HL-60/S4 (cell line): ENCODE measurements at regions not wholly inside any gene's neighbourhood (a gene's known extent, or its start where the extent isn't known, plus 50 kb on each side); places are given as distances from the start of the nearest gene placed in this dataset.

Experiments used
- in situ Hi-C: fragments of 300-500 bp; cut with MboI; formaldehyde crosslinking; loops from 2 replicates; pipeline ENCODE4 v1.14.3; 2022; ENCODE audit warnings: low sequenced_read_pairs

DNA sequence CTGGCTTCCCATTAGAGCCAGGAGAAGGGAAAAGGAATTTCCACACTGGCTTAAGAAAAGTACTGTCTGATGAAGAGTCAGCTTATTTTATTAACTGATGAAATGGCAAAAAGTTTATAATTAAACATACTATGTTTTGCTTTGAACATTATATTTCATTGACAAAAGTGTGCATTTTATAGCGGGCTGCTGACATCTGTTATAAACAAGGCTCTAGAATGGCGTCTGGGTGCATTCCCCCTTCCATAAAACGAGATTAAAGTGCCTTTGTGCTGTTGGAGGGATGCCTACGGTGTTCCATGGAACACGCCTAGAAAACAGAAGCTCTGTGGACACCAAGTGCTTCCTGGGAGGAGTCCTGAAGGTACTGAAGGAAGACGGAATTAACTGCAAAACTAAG lies 220.2 kb downstream of the SNX10 start:
- in situ Hi-C loops: loop anchor here (25.0 kb wide), 1 partner anchor 600 kb away; no protein-coding TSS in a partner anchor

DNA sequence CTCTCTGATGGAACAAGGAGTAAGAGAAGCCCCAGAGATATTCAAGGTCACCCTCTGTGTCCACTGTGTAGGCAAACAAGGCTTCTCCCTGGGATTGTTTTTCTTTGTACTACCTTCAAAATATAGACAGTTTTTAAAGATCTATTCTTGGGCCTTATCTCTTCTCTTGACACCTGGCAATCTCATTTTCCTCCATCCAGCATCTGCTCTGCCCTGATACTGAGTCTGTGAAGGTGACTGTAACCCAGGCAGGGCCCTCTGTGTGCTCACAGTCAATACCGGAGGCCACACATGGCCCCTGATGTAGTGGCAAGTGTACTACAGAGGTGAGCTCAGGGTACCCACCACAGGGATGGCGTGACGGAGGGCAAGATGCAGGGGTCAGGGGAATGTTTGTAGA lies 221.1 kb downstream of the SNX10 start:
- in situ Hi-C loops: loop anchor here (25.0 kb wide), 1 partner anchor 600 kb away; no protein-coding TSS in a partner anchor

DNA sequence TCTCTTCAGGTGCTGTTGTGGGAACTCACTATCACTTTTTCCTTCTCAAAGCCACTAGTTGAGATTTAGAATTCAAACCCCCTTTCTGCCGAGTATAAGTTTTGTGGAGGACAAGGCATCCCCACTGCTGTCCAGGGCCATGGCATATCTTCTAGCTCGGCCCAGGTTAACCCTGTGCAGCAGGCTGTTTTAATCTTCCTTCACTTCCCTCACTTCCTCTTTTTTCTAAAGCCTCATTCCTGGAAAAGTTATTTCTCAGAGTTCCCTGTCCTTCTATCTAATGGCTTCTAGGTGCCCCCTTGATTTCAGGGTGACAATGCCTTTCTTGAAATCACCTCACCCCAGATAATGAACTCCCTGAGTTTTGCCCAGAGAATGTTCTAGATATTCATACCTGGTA lies 222.3 kb downstream of the SNX10 start:
- in situ Hi-C loops: loop anchor here (25.0 kb wide), 1 partner anchor 602 kb away; no protein-coding TSS in a partner anchor

DNA sequence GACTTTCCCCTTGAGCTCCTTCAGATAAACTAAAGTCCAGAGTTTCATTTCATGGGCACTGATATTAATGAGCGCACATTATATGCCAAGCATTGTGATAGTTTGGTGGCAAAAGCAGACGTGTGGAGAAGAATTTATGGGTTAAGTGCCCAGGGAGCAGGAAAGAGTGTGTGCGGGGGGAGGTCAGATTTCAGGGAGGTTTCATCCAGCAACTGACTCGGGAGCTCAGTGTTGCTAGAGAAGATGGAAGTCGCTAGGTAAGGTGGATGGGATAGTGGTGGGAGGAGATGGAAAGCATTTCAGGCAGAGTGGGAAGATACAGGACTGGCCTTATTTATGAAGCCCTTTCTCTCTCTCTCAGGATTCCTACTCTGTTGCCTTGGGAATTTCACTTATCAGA lies 223.0 kb downstream of the SNX10 start:
- in situ Hi-C loops: loop anchor here (25.0 kb wide), 1 partner anchor 602 kb away; no protein-coding TSS in a partner anchor

DNA sequence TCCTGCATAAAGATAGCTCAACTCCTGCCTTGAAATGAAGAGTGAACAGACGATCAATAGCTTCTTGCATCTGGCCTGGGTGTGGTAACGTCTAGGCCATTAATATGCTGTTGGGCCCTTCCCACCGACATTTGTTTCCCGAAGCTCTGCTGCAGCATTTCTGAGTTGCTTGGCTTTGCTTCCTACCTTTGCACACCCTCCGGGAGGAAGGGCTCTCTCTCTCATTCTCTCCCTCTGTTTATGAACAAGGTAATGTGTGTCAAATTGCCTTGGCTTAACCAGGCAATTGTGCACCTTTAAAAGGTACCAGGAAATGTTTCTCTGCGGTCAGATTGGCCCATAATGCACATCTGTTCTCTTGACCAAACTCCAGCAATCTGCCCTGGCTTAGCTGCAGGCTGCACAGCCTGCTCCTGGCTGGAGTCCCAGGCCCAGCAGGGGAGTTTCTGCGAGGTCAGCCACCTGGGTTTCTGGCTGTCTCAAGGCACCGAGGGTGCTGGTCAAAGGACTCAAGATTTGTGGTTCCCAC lies 223.7 kb downstream of the SNX10 start:
- in situ Hi-C loops: loop anchor here (25.0 kb wide), 1 partner anchor 603 kb away; no protein-coding TSS in a partner anchor

DNA sequence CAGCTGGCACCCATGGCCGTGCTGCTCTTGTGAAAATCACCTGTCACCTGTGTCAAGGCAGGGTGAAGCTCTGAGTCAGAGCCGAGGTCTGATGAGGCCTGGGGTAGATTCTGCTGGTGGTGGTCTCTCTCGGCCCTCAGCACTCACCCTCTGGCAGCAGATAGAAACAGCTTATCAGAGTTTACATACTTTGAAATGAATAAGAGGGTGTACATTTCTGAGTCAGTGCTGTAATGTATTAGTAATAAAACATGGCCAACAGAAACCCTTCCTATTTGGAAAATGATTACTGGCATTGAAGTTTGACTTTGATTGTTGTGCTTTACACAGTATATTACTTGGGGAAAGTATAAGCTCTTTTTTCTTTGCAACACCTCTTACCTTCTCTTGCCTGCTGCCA lies 228.8 kb downstream of the SNX10 start:
- in situ Hi-C loops: loop anchor here (25.0 kb wide), 1 partner anchor 608 kb away; no protein-coding TSS in a partner anchor

DNA sequence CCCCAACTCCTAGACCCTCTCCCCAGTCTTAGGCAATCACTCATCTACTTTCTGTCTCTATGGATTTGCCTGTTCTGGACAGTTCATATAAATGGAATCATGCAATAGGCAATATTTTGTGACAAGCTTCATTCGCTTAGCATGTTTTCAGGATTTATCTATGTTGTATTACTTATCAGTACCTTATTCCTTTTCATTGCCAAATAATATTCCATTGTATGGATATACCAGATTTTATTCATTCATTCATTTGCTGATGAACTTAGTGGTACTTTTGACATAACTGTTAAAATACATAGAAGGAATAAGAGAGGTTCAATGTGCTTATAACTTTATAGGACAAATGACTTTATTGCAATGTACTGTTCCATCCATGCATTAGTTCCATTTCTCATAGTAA lies 231.0 kb downstream of the SNX10 start:
- in situ Hi-C loops: loop anchor here (25.0 kb wide), 1 partner anchor 610 kb away; no protein-coding TSS in a partner anchor

DNA sequence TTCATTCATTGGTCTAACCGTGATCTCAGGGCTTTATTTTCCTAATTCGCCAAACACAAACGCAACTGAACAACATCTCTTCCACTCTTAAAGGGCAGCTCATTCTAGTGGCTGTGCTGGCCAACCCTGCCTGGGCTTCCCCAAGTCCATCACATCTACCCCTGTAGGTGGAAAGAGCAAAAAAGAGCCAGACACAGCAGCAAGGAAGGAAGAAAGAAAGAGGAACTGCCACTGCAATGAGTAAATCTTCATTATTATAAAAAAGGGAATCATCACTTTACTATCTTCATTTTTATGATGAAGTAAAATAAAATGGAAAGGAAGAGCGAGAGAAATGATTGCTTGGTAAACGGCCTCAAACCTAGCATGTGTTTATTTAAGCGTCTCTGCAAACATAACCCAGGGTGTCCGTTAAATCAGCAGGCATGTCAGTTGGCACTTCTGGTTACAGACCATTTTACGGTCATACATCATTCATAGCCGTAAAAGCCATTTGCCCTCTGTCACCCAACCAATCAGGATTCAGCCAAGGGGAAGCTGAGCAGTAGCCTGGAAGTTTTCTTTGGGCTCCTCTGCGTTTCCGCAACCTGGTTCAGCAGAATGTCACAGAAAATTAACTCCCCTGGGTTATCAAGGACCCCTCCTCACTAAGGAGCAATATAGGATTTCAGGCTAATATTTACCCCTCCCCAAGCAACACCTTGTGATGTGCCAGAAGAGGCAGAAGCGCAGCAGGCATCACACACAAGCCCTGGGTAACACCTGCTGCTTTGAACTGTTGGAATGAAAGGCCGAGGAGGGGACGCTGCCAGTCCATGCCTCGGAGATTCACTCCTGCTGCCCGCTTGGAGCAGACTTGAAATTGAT lies 234.0 kb downstream of the SNX10 start:
- in situ Hi-C loops: no loop called here

DNA sequence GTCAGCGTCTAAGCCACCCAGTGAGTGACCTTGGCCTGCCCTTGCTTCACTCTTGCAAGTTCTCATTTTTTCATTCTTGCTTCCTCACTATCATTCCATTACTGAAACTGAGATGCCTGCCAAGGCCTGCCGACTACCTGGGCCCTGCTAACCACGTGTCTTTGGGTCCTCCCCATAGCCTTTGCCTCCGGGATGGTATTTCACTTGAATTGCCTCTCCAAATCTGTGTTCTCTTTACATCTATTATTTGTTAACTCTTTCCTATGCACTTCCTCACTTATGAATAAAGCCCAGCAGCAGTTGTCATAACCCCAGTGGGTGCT lies 234.6 kb downstream of the SNX10 start:
- in situ Hi-C loops: no loop called here

DNA sequence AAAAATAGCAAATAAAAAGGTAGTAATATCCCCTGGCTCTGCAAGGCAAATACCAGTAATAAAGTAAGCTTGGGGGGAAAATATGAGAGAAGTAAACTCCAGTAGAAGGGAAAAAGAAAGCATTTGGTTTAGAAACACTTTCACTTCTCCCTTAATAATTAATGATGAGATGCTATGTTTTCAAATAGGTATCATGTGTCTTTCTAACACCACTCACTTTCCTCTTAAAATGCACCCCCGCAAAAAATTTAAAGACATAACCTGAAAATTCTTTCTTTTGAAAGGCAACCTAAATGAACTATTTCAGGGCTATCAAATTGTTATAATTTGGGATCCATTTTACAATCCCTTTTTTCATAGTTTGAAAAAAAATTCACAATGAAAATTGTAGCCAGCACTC lies 240.3 kb downstream of the SNX10 start:
- in situ Hi-C loops: no loop called here

DNA sequence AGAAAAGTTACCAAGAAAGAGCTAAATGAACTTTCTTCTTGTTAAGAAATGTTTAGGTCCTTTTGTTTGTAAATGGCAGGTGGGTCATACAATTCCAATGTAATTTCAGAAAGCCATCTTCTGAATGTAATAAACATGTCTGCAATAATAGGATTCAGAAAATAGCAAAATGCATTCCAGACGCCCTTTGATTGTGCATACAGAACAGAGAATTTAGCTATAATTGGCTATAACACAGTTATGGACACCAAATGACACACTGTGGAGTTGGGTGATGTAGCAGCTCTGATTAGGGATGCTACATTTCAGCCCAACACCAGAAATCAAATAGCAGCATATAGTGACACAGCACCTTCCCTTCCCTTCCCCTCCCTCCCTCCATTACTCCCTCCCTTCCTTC lies 240.8 kb downstream of the SNX10 start:
- in situ Hi-C loops: no loop called here

DNA sequence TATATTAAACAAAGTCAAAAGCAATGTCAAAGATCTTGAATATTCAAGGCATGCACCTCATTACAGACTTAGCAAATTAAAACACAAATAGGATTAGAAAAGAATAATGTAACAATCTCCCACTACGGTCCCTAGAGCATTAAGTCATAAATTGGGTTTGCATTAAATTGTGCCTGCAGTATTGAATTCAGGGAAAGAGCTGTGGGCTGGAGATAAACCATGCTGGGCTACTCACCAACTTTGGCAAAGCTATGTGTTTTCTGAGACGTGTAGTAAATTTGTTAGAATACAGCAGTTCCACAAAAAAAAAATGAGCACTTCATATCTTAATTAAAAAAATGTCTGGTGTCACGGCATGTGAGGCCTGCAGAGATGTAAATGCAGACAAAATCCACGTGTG lies 241.6 kb downstream of the SNX10 start:
- in situ Hi-C loops: no loop called here

DNA sequence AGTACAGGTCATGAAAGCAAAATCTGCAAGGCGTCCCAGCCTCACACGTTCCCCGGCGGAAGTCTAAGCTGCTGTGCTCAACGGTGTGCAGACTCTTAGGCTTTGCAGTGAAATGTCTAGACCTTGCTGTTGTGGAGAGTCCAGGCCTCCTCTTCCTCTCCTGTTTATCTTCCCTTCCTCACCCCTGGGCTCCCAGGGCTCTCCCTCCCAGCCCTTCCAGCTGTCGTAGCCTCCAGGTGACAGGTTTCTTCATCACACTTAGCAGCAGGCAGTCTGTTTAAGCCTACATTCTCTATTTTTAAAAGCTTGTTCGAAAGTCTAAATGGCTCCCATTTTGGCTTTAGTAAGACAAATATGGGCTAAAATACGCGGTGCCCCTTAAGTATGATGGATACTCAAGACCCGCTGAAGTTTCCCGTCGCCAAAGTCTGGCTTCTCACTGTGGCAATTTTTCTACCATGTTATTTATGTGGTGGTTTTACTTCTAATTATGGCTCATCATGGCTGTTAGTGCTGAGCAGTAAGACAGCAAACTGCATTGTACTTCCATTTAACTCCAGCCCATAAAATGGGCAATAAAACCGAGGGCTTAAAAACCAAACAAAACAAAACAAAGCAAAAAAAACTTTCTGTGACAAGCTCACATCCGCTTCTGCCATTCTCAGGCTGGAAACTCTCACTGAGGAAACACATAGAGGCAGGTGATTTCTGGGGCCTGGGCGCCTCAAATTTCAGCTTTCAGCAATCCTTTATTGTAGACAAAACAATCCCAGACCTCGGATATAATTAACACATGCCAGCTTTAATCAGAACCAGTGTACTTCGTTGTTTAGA lies 243.2 kb downstream of the SNX10 start:
- in situ Hi-C loops: no loop called here

DNA sequence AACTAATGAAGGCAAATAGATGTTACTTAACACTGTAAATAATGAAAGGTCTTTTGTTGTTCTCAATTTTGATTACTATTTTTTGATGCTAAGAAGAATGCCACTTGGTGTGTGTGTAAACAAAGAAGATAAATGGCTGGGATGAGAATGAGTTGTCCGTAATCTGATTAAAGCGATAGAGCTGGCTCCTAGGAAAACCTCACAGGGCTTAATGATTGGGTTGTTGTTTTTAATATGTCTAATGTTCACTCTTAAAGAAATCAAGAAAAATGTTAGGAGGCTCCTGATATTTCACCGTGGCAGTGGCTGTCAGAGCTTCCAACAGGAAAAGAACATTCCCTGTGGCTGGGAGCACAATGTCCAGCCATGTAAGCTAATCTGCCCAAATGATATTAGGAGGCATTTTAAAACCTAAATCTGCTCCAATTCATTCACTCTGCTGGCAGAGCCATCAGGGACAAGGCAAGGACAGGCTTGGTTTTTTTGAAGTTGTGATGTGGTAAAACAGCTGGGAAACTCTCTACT lies 243.9 kb downstream of the SNX10 start:
- in situ Hi-C loops: no loop called here

DNA sequence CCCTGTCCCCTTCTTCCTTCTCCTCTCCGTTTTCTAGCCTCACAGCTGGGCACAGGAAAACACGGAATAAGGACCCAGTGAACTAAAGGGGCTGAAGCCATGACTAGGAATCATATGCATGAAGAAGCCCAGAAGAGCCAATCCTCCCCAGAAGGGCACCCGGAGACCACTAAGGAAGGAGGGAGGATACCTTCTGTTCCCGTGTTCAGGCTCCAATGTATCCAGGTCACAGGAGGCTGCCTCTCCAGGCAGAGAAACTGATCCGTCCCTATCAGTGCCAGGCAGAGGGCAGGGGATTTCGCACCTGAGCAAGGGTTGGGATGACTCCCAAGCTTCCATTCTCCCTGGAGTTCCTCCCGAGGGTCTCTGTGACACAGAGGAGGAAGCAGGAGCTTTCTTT lies 246.6 kb downstream of the SNX10 start:
- in situ Hi-C loops: no loop called here

DNA sequence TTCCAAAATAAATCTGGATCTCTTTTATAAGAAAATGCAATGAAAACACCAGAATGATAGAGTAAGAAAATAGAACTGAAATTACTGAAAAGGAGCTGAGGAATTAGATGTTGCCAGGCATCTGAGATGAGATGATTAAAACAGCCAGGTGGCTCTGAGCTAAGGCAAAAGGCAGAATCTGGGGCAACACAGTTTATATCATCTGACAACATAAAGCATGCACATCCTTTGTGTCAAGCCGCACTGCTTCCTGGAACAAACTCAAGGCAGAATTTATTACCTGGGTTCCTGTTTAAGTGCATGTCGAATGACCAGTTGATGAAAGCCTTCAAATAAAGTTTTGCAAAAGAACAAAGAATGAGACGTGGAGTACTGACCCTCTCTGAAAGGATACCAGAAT lies 247.0 kb downstream of the SNX10 start:
- in situ Hi-C loops: no loop called here

DNA sequence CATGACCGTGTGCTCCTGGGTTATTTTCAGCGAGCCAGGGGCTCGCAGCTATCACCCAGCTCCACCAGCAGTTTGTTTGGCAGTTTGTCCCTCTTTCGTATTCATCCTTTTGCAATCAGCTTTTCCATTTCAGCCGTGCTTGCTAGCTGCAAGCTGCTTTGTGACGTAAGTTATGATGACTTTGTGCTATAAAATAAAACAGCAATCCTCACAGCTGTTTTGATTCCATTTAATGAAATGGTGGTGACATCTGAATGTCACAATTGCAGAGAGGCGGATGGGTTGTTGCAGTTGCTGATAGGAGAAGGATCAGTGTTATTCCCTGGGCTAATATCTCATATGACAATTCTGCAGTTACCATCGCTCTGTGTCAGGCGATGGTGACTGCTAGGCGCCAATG lies 251.7 kb downstream of the SNX10 start:
- in situ Hi-C loops: no loop called here

DNA sequence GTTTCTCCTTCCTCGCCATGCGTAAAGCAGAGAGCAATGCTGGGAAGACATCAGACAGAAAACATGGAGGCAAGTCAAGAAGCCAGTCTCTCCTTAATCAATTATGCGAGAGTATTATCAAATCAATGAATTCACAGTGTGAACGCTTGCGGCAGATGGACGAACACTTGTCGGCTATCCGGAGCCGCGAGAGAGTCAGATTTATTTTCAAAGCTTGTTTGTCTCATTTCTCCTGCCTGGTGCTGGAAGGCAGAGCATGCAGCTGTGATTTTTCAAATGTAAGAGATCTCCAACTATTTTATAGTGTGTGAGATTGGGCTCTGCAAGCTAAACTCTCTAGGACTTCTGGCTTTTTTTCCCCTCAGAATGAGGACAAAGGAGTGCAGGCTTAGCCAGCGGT lies 252.3 kb downstream of the SNX10 start:
- in situ Hi-C loops: no loop called here

DNA sequence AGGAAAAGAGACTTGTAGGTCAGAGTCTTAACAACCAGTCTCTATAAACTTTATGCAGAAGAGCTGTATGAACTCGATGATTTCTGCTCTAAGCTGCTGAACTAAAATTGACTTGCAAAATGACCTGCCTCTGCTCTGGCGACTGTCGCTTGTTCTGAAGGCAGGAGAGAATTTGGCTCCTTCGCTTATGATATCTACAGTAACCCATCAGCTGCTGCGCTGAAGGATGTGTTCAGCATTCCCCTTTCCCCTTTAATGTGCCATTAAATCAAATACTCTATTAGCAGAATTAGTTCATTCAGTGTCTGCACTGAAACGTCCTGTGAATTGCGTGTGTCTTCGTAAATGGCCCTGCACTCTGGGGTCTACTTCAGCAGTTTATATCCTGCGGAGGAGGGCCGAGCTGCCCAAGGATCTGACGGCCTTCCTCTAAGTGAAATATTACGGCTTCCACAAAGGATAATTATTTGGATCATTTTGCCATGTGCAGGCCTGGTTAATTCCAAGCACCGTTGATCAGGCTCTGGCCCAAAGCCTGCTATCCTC lies 254.9 kb downstream of the SNX10 start:
- in situ Hi-C loops: no loop called here

DNA sequence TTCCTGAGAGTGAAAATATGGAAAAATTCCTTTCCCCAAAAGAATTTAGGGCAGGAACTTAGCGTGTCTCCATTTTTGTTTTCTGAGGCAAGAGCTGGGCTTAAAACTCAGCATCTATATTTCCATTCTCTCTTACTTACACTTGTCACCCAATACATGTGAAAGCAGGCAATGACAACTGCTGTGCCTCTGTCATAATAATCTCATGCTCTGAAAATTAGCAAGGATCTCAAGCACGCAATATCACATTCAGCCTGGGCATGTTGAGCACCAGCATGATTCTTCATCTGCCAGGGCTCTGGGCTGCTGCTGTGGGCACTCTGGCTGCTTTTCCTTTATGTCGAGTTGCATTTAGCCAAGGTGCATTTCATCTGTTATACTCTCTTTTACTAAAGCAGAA lies 255.5 kb downstream of the SNX10 start:
- in situ Hi-C loops: no loop called here
